ENCODE measurements at regions not wholly inside any gene's neighbourhood (a gene's known extent, or its start where the extent isn't known, plus 50 kb on each side); places are given as distances from the start of the nearest gene placed in this dataset.

DNA sequence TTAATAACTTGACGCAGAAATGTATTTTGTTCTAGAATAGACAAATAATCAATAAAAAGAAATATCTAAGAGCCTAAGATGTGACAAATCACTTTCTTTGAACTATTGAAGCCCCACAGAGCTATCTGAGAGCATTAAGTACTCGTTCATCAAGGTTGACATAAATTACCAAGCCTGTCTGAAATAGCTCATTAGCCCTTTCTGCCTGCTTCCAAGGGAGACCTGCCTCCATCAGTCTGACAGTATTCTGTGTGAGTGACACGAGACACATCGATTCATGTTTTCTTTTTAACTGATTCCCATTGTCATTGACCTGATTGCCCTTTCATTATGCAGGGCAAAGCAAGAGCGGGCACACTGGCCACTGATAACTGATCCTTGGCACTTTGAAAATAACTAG, 347.5 kb downstream of the KCNA4 start:
- Histone ChIP-seq H3K4me3 (ENCODE audit: low read length) (no peak overlapping the region), H3K27me3 (ENCODE audit: control insufficient read depth in 1 of 2, insufficient read depth in 2 of 2, low read length in 2 of 2) (no peaks in the 10 kb centered on the region), H3K9me3 (ENCODE audit: control insufficient read depth in 1 of 2, insufficient read depth in 1 of 2, low read length in 2 of 2) (peaks cover 0 to 4% of the 10 kb centered on the region in 2 experiments), H3K4me1 (ENCODE audit: insufficient read depth, low read length) (no peaks in the 10 kb centered on the region), H3K36me3 (ENCODE audit: insufficient read depth, low read length) (no peaks in the 10 kb centered on the region), H3K27ac (ENCODE audit: low read depth in 1 of 2, low read length in 2 of 2) (no peak overlapping the region)
- Mint-ChIP-seq H3K36me3 (ENCODE audit: low read depth) (peaks cover 5% of the 10 kb centered on the region), H3K27me3 (no peaks in the 10 kb centered on the region), H3K9me3 (peaks cover 23% of the 10 kb centered on the region), H3K4me3 (no peak overlapping the region), H3K4me1 (ENCODE audit: low read depth) (no peaks in the 10 kb centered on the region), H3K27ac (no peak overlapping the region)
- ATAC-seq (ENCODE audit: poor library complexity) (no peak), DNase-seq (no peak)
- TF ChIP-seq, protein P1, sequence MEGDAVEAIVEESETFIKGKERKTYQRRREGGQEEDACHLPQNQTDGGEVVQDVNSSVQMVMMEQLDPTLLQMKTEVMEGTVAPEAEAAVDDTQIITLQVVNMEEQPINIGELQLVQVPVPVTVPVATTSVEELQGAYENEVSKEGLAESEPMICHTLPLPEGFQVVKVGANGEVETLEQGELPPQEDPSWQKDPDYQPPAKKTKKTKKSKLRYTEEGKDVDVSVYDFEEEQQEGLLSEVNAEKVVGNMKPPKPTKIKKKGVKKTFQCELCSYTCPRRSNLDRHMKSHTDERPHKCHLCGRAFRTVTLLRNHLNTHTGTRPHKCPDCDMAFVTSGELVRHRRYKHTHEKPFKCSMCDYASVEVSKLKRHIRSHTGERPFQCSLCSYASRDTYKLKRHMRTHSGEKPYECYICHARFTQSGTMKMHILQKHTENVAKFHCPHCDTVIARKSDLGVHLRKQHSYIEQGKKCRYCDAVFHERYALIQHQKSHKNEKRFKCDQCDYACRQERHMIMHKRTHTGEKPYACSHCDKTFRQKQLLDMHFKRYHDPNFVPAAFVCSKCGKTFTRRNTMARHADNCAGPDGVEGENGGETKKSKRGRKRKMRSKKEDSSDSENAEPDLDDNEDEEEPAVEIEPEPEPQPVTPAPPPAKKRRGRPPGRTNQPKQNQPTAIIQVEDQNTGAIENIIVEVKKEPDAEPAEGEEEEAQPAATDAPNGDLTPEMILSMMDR (IDR thresholded peaks at IDR 0.05): no peak
- POLR2A ChIA-PET: no interaction called here
- intact Hi-C loops (cut with DNase I, micrococcal nuclease): no loop called here
- CTCF ChIA-PET: no interaction called here

DNA sequence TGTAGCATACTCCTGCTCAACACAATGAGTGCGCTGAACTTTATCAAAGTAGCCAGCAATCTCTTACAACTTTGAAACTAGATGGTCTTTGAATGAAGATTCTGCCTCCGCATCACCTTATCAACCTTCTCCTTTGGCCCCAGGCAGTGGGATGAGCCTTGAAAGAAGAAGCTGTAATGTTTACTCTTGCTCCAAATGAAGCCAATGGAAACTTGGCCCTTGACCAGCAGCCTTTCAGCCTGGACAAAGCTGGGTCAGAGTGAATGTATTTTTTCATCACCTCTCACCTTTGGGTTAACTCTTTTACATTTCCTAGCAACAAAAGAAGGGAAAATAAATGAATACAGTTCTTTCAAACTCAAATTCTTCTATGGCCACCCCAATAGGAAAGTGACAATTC, 359.1 kb downstream of the KCNA4 start:
- TF ChIP-seq, protein P1 (IDR thresholded peaks at IDR 0.05): no peak
- intact Hi-C loops (cut with DNase I, micrococcal nuclease): no loop called here
- Histone ChIP-seq H3K4me1 (ENCODE audit: insufficient read depth, low read length) (no peaks in the 10 kb centered on the region), H3K27me3 (ENCODE audit: control insufficient read depth in 1 of 2, insufficient read depth in 2 of 2, low read length in 2 of 2) (no peaks in the 10 kb centered on the region), H3K27ac (ENCODE audit: low read depth in 1 of 2, low read length in 2 of 2) (no peak overlapping the region), H3K9me3 (ENCODE audit: control insufficient read depth in 1 of 2, insufficient read depth in 1 of 2, low read length in 2 of 2) (peaks cover 3 to 9% of the 10 kb centered on the region in 2 experiments), H3K4me3 (ENCODE audit: low read length) (no peak overlapping the region), H3K36me3 (ENCODE audit: insufficient read depth, low read length) (no peaks in the 10 kb centered on the region)
- ChIA-PET POLR2A (no interaction called here), CTCF (no interaction called here)
- no peak for DNase-seq
- no peaks in the 10 kb centered on the region for H3K4me1 Mint-ChIP-seq (ENCODE audit: low read depth)
- H3K27me3 Mint-ChIP-seq: no peaks in the 10 kb centered on the region
- peaks cover 7% of the 10 kb centered on the region for H3K9me3 Mint-ChIP-seq
- no peak overlapping the region for H3K4me3 Mint-ChIP-seq
- no peak for ATAC-seq (ENCODE audit: poor library complexity)
- no peaks in the 10 kb centered on the region for H3K36me3 Mint-ChIP-seq (ENCODE audit: low read depth)
- no peak overlapping the region for H3K27ac Mint-ChIP-seq

DNA sequence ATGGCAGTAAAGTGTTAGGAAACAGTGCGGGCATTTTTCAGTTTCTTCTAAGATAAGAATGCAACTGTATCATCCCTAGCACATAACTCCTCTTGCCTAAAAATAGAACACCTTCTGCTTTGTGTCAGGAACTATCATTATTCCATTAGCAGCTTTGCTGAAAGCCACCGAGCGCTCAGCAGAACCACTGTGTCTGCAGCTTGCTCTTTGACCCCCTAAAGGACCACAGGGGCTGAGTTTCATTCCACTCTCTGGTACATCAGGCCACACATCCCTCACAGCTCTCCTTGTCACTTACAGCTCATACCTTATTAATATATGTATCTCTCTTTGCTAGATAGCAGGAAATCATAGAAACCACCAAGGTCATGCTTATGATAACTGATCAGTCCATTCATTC, 360.2 kb downstream of the KCNA4 start:
- H3K4me1 ChIP-seq (ENCODE audit: insufficient read depth, low read length): no peaks in the 10 kb centered on the region
- H3K27ac ChIP-seq (ENCODE audit: low read depth in 1 of 2, low read length in 2 of 2): no peak overlapping the region
- intact Hi-C loops (cut with DNase I, micrococcal nuclease): no loop called here
- no peaks in the 10 kb centered on the region for H3K4me1 Mint-ChIP-seq (ENCODE audit: low read depth)
- no peaks in the 10 kb centered on the region for H3K27me3 Mint-ChIP-seq
- ATAC-seq (ENCODE audit: poor library complexity) (no peak), DNase-seq (no peak)
- H3K9me3 ChIP-seq (ENCODE audit: control insufficient read depth in 1 of 2, insufficient read depth in 1 of 2, low read length in 2 of 2): peaks cover 3 to 6% of the 10 kb centered on the region in 2 experiments
- H3K27me3 ChIP-seq (ENCODE audit: control insufficient read depth in 1 of 2, insufficient read depth in 2 of 2, low read length in 2 of 2): no peaks in the 10 kb centered on the region
- no peak overlapping the region for H3K4me3 Mint-ChIP-seq
- ChIA-PET CTCF (no interaction called here), POLR2A (no interaction called here)
- TF ChIP-seq, protein P1 (IDR thresholded peaks at IDR 0.05): no peak
- H3K36me3 Mint-ChIP-seq (ENCODE audit: low read depth): no peaks in the 10 kb centered on the region
- H3K27ac Mint-ChIP-seq: no peak overlapping the region
- peaks cover 7% of the 10 kb centered on the region for H3K9me3 Mint-ChIP-seq
- no peaks in the 10 kb centered on the region for H3K36me3 ChIP-seq (ENCODE audit: insufficient read depth, low read length)
- no peak overlapping the region for H3K4me3 ChIP-seq (ENCODE audit: low read length)

All from CD4-positive, alpha-beta T cell (primary cell).